ENCODE measurements at regions not wholly inside any gene's neighbourhood (a gene's known extent, or its start where the extent isn't known, plus 50 kb on each side); places are given as distances from the start of the nearest gene placed in this dataset.

DNA sequence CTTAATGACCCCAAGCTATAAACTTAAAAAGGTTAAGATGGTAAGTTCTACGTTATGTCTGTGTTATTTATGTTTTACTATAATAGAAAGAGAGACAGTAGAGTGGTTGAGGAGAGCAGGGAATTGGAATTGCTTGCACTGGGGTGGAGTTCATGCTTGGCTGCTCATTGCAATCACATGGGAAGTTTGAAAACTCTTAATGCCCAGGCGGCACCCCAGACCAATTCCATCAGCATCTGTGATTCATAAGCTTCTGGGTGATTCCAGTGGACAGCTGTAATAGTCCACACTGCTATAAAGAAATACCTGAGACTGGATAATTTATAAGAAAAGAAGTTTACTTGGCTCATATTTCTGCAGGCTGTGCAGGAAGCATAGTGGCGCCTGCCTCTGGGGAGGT lies 323.9 kb upstream of the MSX2 start:
- Histone ChIP-seq H3K36me3 (ENCODE audit: control insufficient read depth in 2 of 2, extremely low read depth in 1 of 2, insufficient read depth in 1 of 2, low read length in 1 of 2) (no peaks in the 10 kb centered on the region), H3K4me1 (ENCODE audit: control insufficient read depth in 1 of 2, extremely low read depth in 1 of 2, insufficient read depth in 2 of 2, low read length in 2 of 2) (no peaks in the 10 kb centered on the region), H3K27me3 (replicated peaks in 1 of 2; ENCODE audit: control insufficient read depth in 2 of 2, extremely low read depth in 1 of 2, insufficient read depth in 2 of 2, low read length in 1 of 2) (peaks cover 0 to 8% of the 10 kb centered on the region in 2 experiments), H3K27ac (ENCODE audit: low read length) (no peak overlapping the region), H3K9me3 (no peaks in the 10 kb centered on the region), H3K4me3 (ENCODE audit: control insufficient read depth in 1 of 2, extremely low read depth in 1 of 2, low read length in 1 of 2) (no peak overlapping the region)
- no CpG with 5 or more reads among the region's 3 CpGs for WGBS (ENCODE audit: insufficient coverage)
- H3K9me3 Mint-ChIP-seq, result peaks cover 0 to 3% (median 0%) of the 10 kb centered on the region in 3 donors
- no peaks in the 10 kb centered on the region for H3K36me3 Mint-ChIP-seq
- CTCF ChIA-PET, result no interaction called here
- H3K27me3 Mint-ChIP-seq, result peaks cover 12 to 17% of the 10 kb centered on the region in 2 donors
- H3K4me3 Mint-ChIP-seq, result no peak overlapping the region
- POLR2A ChIA-PET, result no interaction called here
- no peak overlapping the region for H3K27ac Mint-ChIP-seq
- DNase-seq, result no peak
- no peaks in the 10 kb centered on the region for H3K4me1 Mint-ChIP-seq
- no peak for ATAC-seq (replicated peaks in 1 of 4)

DNA sequence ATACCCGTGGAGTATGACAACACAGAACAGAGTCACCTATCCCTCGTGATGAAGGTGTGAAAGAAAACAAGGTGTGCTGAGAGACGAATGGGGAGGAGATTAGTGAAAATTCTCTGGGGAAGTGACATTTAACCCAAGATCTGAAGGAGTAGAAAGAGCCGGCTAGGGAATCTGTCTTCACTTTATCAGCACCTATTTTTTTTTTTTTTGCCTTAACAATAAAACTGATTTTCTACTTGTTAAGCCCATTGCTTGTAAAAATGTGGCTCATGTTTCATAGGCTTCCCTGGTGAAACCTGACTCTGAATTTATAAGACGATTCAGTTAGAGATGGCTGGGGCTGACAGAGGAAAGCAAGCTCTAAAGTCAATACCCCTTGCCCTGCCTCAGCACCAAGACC lies 322.6 kb upstream of the MSX2 start:
- ChIA-PET CTCF (interaction anchor here (0.6 kb wide), 2 partner anchors 74 to 152 kb away, joined by 4 to 5 read pairs; no protein-coding TSS in a partner anchor), POLR2A (no interaction called here)
- Histone ChIP-seq H3K4me3 (ENCODE audit: control insufficient read depth in 1 of 2, extremely low read depth in 1 of 2, low read length in 1 of 2) (no peak overlapping the region), H3K27me3 (replicated peaks in 1 of 2; ENCODE audit: control insufficient read depth in 2 of 2, extremely low read depth in 1 of 2, insufficient read depth in 2 of 2, low read length in 1 of 2) (peaks cover 0 to 6% of the 10 kb centered on the region in 2 experiments), H3K4me1 (ENCODE audit: control insufficient read depth in 1 of 2, extremely low read depth in 1 of 2, insufficient read depth in 2 of 2, low read length in 2 of 2) (no peaks in the 10 kb centered on the region), H3K27ac (ENCODE audit: low read length) (no peak overlapping the region), H3K36me3 (ENCODE audit: control insufficient read depth in 2 of 2, extremely low read depth in 1 of 2, insufficient read depth in 1 of 2, low read length in 1 of 2) (no peaks in the 10 kb centered on the region), H3K9me3 (no peaks in the 10 kb centered on the region)
- DNase-seq, result no peak
- no peaks in the 10 kb centered on the region for H3K36me3 Mint-ChIP-seq
- H3K4me1 Mint-ChIP-seq, result no peaks in the 10 kb centered on the region
- no peak overlapping the region for H3K27ac Mint-ChIP-seq
- H3K4me3 Mint-ChIP-seq, result no peak overlapping the region
- no CpG with 5 or more reads among the region's 5 CpGs for WGBS (ENCODE audit: insufficient coverage)
- peaks cover 0 to 3% (median 0%) of the 10 kb centered on the region in 3 donors for H3K9me3 Mint-ChIP-seq
- no peak for ATAC-seq (replicated peaks in 1 of 4)
- H3K27me3 Mint-ChIP-seq, result peaks cover 10 to 19% of the 10 kb centered on the region in 2 donors

DNA sequence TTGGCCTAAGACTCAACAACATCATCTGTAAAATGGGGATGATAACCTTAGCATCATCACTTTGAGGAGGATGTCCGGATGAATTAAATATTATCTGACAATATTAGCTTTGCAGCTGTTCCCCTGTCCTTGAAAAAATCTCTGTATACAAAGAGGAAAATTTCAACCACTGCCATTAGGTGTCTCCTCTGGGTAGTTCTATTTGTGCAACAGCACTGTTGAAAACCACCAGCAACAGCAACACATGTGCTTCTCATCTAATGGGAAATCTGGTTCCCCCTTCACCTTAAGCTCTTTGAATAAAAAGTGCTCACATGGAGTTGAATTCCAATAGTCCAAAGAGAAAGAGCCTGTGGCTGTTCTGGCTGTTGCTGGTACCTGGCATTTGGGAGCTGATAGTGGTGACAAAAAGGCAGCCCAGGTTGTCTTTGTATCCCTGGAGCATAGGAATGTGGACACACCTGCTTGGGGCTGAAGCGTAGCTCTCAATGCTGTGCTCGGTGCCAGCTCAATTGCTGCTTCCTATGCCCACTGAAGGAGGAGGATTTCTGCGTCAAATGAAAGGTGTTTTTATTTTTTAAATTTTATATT lies 322.1 kb upstream of the MSX2 start:
- Mint-ChIP-seq H3K4me3 (no peak overlapping the region), H3K27me3 (peaks cover 10 to 21% of the 10 kb centered on the region in 2 donors), H3K9me3 (peaks cover 0 to 3% (median 0%) of the 10 kb centered on the region in 3 donors), H3K4me1 (no peaks in the 10 kb centered on the region), H3K27ac (no peak overlapping the region), H3K36me3 (no peaks in the 10 kb centered on the region)
- no peak for ATAC-seq (replicated peaks in 1 of 4)
- H3K27me3 ChIP-seq (replicated peaks in 1 of 2; ENCODE audit: control insufficient read depth in 2 of 2, extremely low read depth in 1 of 2, insufficient read depth in 2 of 2, low read length in 1 of 2), result peaks cover 0 to 6% of the 10 kb centered on the region in 2 experiments
- CTCF ChIA-PET, result interaction anchor here (0.6 to 0.7 kb wide), 3 partner anchors 75 to 151 kb away, joined by 4 to 5 read pairs (median 4); no protein-coding TSS in a partner anchor
- H3K36me3 ChIP-seq (ENCODE audit: control insufficient read depth in 2 of 2, extremely low read depth in 1 of 2, insufficient read depth in 1 of 2, low read length in 1 of 2), result no peaks in the 10 kb centered on the region
- H3K4me3 ChIP-seq (ENCODE audit: control insufficient read depth in 1 of 2, extremely low read depth in 1 of 2, low read length in 1 of 2), result no peak overlapping the region
- no peak overlapping the region for H3K27ac ChIP-seq (ENCODE audit: low read length)
- 63% methylated on average over 2 of the region's 4 CpGs for WGBS (ENCODE audit: insufficient coverage)
- POLR2A ChIA-PET, result no interaction called here
- H3K9me3 ChIP-seq, result no peaks in the 10 kb centered on the region
- H3K4me1 ChIP-seq (ENCODE audit: control insufficient read depth in 1 of 2, extremely low read depth in 1 of 2, insufficient read depth in 2 of 2, low read length in 2 of 2), result no peaks in the 10 kb centered on the region
- DNase-seq, result no peak

DNA sequence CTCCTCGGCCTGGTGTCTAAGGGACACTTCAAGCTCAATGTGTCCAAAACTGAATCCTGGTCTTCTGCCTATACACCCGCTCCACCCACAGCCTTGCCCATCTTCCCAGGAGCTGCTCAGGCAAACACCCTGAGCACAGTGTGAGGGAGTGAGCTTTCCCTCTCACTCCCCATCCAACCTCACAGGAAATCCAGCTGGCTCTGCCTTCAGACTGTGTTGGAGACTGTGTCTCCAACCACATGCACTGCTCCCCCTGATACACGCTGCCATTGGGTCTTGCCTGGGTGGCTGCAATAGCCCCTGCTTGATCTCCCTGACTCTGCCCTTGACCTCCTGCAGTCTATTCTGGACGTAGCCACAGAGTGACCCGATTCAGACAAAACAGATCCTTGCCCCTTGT lies 319.5 kb upstream of the MSX2 start:
- POLR2A ChIA-PET, result no interaction called here
- H3K4me1 Mint-ChIP-seq, result no peaks in the 10 kb centered on the region
- no peak for ATAC-seq (replicated peaks in 1 of 4)
- Histone ChIP-seq H3K27me3 (replicated peaks in 1 of 2; ENCODE audit: control insufficient read depth in 2 of 2, extremely low read depth in 1 of 2, insufficient read depth in 2 of 2, low read length in 1 of 2) (peaks cover 0 to 6% of the 10 kb centered on the region in 2 experiments), H3K4me1 (ENCODE audit: control insufficient read depth in 1 of 2, extremely low read depth in 1 of 2, insufficient read depth in 2 of 2, low read length in 2 of 2) (no peaks in the 10 kb centered on the region), H3K9me3 (no peaks in the 10 kb centered on the region), H3K27ac (ENCODE audit: low read length) (no peak overlapping the region), H3K36me3 (ENCODE audit: control insufficient read depth in 2 of 2, extremely low read depth in 1 of 2, insufficient read depth in 1 of 2, low read length in 1 of 2) (no peaks in the 10 kb centered on the region), H3K4me3 (ENCODE audit: control insufficient read depth in 1 of 2, extremely low read depth in 1 of 2, low read length in 1 of 2) (no peak overlapping the region)
- no peak for DNase-seq
- H3K4me3 Mint-ChIP-seq, result no peak overlapping the region
- H3K27ac Mint-ChIP-seq, result no peak overlapping the region
- peaks cover 0 to 3% (median 0%) of the 10 kb centered on the region in 3 donors for H3K9me3 Mint-ChIP-seq
- no peaks in the 10 kb centered on the region for H3K36me3 Mint-ChIP-seq
- CTCF ChIA-PET, result no interaction called here
- peaks cover 17 to 30% of the 10 kb centered on the region in 2 donors for H3K27me3 Mint-ChIP-seq
- 87% methylated on average over 4 of the region's 5 CpGs for WGBS (ENCODE audit: insufficient coverage)

DNA sequence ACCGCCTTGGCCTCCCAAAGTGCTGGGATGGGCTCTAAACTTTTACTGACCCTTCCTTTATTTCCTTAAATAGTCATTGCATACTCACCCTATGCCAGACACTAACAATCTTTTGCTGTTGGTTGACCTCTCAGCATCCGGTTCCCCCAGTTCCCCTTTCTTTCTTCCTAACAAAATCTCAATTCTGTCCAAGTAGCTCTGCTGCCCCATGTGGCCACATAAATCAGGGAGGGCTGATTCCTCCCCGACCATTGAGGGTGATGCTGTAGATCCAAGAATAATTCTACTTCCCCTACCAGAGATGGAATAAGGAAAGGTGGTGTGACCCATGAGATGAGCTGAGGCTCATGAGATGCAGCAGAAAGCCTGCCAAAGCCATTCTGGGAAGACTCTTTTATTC lies 315.3 kb upstream of the MSX2 start:
- 70% methylated on average over 1 of the region's 3 CpGs for WGBS (ENCODE audit: insufficient coverage)
- ChIA-PET CTCF (no interaction called here), POLR2A (no interaction called here)
- Histone ChIP-seq H3K27me3 (replicated peaks in 1 of 2; ENCODE audit: control insufficient read depth in 2 of 2, extremely low read depth in 1 of 2, insufficient read depth in 2 of 2, low read length in 1 of 2) (peaks cover 0 to 6% of the 10 kb centered on the region in 2 experiments), H3K4me3 (ENCODE audit: control insufficient read depth in 1 of 2, extremely low read depth in 1 of 2, low read length in 1 of 2) (no peak overlapping the region), H3K27ac (ENCODE audit: low read length) (no peak overlapping the region), H3K9me3 (no peaks in the 10 kb centered on the region), H3K36me3 (ENCODE audit: control insufficient read depth in 2 of 2, extremely low read depth in 1 of 2, insufficient read depth in 1 of 2, low read length in 1 of 2) (no peaks in the 10 kb centered on the region), H3K4me1 (ENCODE audit: control insufficient read depth in 1 of 2, extremely low read depth in 1 of 2, insufficient read depth in 2 of 2, low read length in 2 of 2) (no peaks in the 10 kb centered on the region)
- H3K4me1 Mint-ChIP-seq, result no peaks in the 10 kb centered on the region
- H3K27me3 Mint-ChIP-seq, result peaks cover 20 to 27% of the 10 kb centered on the region in 2 donors
- ATAC-seq (replicated peaks in 1 of 4) (no peak), DNase-seq (no peak)
- peaks cover 0 to 3% (median 0%) of the 10 kb centered on the region in 3 donors for H3K9me3 Mint-ChIP-seq
- H3K4me3 Mint-ChIP-seq, result no peak overlapping the region
- no peak overlapping the region for H3K27ac Mint-ChIP-seq
- H3K36me3 Mint-ChIP-seq, result no peaks in the 10 kb centered on the region

DNA sequence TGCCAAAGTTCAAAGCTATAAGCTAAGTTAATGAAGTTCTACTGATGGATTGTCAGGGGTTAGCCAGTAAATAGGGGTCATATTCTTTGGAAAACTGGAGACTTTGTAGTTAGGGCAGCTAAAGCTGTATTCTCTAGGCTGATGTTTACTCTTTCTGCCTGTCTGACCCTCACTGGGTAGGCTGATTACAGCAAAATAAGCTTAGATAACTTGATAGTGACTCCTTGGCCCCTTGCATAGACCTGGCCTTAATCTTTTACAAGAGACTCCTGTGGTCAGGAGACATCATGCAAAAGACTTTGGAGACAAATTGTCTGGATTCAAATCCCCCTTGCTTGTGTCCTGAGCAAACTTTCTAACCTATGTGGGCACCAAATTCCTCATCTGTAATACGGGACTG lies 314.4 kb upstream of the MSX2 start:
- ChIA-PET CTCF (no interaction called here), POLR2A (no interaction called here)
- Histone ChIP-seq H3K9me3 (no peaks in the 10 kb centered on the region), H3K4me1 (ENCODE audit: control insufficient read depth in 1 of 2, extremely low read depth in 1 of 2, insufficient read depth in 2 of 2, low read length in 2 of 2) (no peaks in the 10 kb centered on the region), H3K4me3 (ENCODE audit: control insufficient read depth in 1 of 2, extremely low read depth in 1 of 2, low read length in 1 of 2) (no peak overlapping the region), H3K27me3 (replicated peaks in 1 of 2; ENCODE audit: control insufficient read depth in 2 of 2, extremely low read depth in 1 of 2, insufficient read depth in 2 of 2, low read length in 1 of 2) (peaks cover 0 to 3% of the 10 kb centered on the region in 2 experiments), H3K36me3 (ENCODE audit: control insufficient read depth in 2 of 2, extremely low read depth in 1 of 2, insufficient read depth in 1 of 2, low read length in 1 of 2) (no peaks in the 10 kb centered on the region), H3K27ac (ENCODE audit: low read length) (no peak overlapping the region)
- peaks cover 15 to 28% of the 10 kb centered on the region in 2 donors for H3K27me3 Mint-ChIP-seq
- WGBS (ENCODE audit: insufficient coverage), result no CpG with 5 or more reads among the region's 1 CpG
- H3K36me3 Mint-ChIP-seq, result no peaks in the 10 kb centered on the region
- peaks cover 0 to 3% (median 0%) of the 10 kb centered on the region in 3 donors for H3K9me3 Mint-ChIP-seq
- H3K27ac Mint-ChIP-seq, result no peak overlapping the region
- H3K4me1 Mint-ChIP-seq, result no peaks in the 10 kb centered on the region
- ATAC-seq (replicated peaks in 1 of 4) (no peak), DNase-seq (no peak)
- no peak overlapping the region for H3K4me3 Mint-ChIP-seq

Data from T-cell (primary cell).